M059J (cell line): ENCODE measurements at regions not wholly inside any gene's neighbourhood (a gene's known extent, or its start where the extent isn't known, plus 50 kb on each side); places are given as distances from the start of the nearest gene placed in this dataset.
A peak's percentile ranks its signal among the peaks of the same experiment; 100 is the strongest.

Experiments used
- DNase-seq: peaks from one replicate; pipeline ENCODE4 v3.0.0-alpha.2; 2012; ENCODE audit warnings: low read depth

- DNase-seq: peak; percentile 59
These were observed 143.5 kb upstream of the UNC5B start for GRCh38 chr10:71068861-71069271.

- no peak for DNase-seq
These were observed 142.3 kb upstream of the UNC5B start for GRCh38 chr10:71069909-71070666.

- no peak for DNase-seq
These were observed 141.6 kb upstream of the UNC5B start for GRCh38 chr10:71070741-71071140.

GRCh38 chr10:71072131-71072822, 140.1 kb upstream of the UNC5B start:
- no peak for DNase-seq

GRCh38 chr10:71072823-71073210, 139.6 kb upstream of the UNC5B start:
- DNase-seq: no peak

GRCh38 chr10:71073451-71074175, 138.8 kb upstream of the UNC5B start:
- DNase-seq: no peak

GRCh38 chr10:71074176-71074755, 138.1 kb upstream of the UNC5B start:
- DNase-seq: peak; percentile 69

GRCh38 chr10:71075086-71075758, 137.1 kb upstream of the UNC5B start:
- DNase-seq: no peak

GRCh38 chr10:71075759-71076472, 136.5 kb upstream of the UNC5B start:
- no peak for DNase-seq

GRCh38 chr10:71076473-71077142, 135.8 kb upstream of the UNC5B start:
- no peak for DNase-seq

- no peak for DNase-seq
These were observed 135.2 kb upstream of the UNC5B start for GRCh38 chr10:71077143-71077581.

GRCh38 chr10:71077796-71078453, 134.4 kb upstream of the UNC5B start:
- no peak for DNase-seq

- no peak for DNase-seq
These were observed 133.8 kb upstream of the UNC5B start for GRCh38 chr10:71078454-71079145.

GRCh38 chr10:71079761-71080380, 132.5 kb upstream of the UNC5B start:
- DNase-seq: no peak

GRCh38 chr10:71080381-71081228, 131.8 kb upstream of the UNC5B start:
- no peak for DNase-seq

- DNase-seq: no peak
These were observed 131.2 kb upstream of the UNC5B start for GRCh38 chr10:71081229-71081560.

GRCh38 chr10:71081912-71082311, 130.5 kb upstream of the UNC5B start:
- DNase-seq: no peak
